ENCODE measurements at regions not wholly inside any gene's neighbourhood (a gene's known extent, or its start where the extent isn't known, plus 50 kb on each side); places are given as distances from the start of the nearest gene placed in this dataset.

DNA sequence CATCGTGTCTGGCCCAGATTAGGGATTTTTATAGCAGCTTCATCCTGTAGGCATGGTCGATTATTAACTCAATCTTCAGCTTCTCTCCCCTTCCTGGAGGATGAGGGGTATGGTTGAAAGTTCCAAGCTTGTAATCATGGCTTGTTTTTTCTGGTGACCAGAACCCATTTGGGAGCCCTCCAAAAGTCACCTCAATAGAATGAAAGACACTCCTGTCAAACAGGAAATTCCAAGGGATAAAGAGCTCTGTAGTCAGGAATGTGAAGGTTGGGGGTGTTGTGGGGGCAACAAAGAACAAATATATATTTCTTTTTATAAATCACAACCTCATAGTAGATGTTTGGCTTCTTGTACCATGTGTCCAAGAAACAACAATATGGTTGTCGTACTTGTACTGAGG, 212.7 kb upstream of the ESRRG start (continued):
- TF ChIP-seq YY1 (IDR thresholded peaks at IDR 0.05) (no peak), SP1 (IDR thresholded peaks at IDR 0.05) (no peak), TAF1 (conservative IDR thresholded peaks at IDR 0.05) (no peak), NR2F2 (IDR thresholded peaks at IDR 0.05) (no peak), FOXA2 (IDR thresholded peaks at IDR 0.05) (no peak)
- TF ChIP-seq, protein P1, sequence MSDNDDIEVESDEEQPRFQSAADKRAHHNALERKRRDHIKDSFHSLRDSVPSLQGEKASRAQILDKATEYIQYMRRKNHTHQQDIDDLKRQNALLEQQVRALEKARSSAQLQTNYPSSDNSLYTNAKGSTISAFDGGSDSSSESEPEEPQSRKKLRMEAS (IDR thresholded peaks at IDR 0.05), result no peak
- TF ChIP-seq, protein P2, sequence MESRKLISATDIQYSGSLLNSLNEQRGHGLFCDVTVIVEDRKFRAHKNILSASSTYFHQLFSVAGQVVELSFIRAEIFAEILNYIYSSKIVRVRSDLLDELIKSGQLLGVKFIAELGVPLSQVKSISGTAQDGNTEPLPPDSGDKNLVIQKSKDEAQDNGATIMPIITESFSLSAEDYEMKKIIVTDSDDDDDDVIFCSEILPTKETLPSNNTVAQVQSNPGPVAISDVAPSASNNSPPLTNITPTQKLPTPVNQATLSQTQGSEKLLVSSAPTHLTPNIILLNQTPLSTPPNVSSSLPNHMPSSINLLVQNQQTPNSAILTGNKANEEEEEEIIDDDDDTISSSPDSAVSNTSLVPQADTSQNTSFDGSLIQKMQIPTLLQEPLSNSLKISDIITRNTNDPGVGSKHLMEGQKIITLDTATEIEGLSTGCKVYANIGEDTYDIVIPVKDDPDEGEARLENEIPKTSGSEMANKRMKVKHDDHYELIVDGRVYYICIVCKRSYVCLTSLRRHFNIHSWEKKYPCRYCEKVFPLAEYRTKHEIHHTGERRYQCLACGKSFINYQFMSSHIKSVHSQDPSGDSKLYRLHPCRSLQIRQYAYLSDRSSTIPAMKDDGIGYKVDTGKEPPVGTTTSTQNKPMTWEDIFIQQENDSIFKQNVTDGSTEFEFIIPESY (IDR thresholded peaks at IDR 0.05), result no peak

DNA sequence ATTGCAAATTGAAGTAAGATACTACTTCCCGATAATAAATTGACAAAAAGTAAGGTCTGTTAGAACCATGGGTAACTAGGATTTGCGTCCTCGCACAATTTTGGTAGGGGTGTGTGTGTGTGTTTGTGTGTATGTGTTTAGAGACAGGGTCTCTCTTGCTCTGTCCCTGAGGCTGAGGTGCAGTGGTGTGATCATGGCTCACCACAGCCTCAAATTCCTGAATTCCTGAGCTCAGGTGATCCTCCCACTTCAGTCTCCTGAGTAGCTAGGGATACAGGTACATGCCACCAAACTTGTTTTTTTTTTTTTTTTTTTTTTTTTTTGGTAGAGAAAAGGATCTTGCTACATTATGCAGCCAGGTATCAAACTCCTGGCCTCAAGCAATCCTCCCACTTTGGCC, 209.2 kb upstream of the ESRRG start:
- Histone ChIP-seq H3K4me1 (ENCODE audit: control insufficient read depth in 4 of 4, insufficient read depth in 4 of 4, low read length in 3 of 4) (no peaks in the 10 kb centered on the region), H3K4me3 (ENCODE audit: low read depth in 1 of 3, low read length in 3 of 3) (no peak overlapping the region), H3K36me3 (ENCODE audit: control insufficient read depth in 4 of 4, insufficient read depth in 3 of 4, low read depth in 1 of 4, low read length in 3 of 4) (no peaks in the 10 kb centered on the region), H3K9ac (ENCODE audit: low read depth in 1 of 2, low read length in 2 of 2) (no peak overlapping the region), H3K27ac (ENCODE audit: low read depth in 1 of 2, low read length in 2 of 2) (no peak overlapping the region), H3K9me3 (ENCODE audit: control insufficient read depth in 4 of 4, low read length in 3 of 4) (no peaks in the 10 kb centered on the region), H3K27me3 (ENCODE audit: control insufficient read depth in 4 of 4, insufficient read depth in 4 of 4, low read length in 3 of 4) (peaks cover 0 to 1% (median 0%) of the 10 kb centered on the region in 4 donors)
- DNase-seq (ENCODE audit: low spot score), result no peak
- WGBS, result 93% methylated on average over 3 of the region's 3 CpGs
- no peak for TF ChIP-seq FOXA1 (IDR thresholded peaks at IDR 0.05)
- TF ChIP-seq, protein P1 (IDR thresholded peaks at IDR 0.05), result no peak
- TF ChIP-seq HNF4G (IDR thresholded peaks at IDR 0.05), result no peak
- no peak for TF ChIP-seq RXRA (IDR thresholded peaks at IDR 0.05)
- TF ChIP-seq JUND (IDR thresholded peaks at IDR 0.05), result no peak
- TF ChIP-seq, protein P2 (IDR thresholded peaks at IDR 0.05), result no peak
- TF ChIP-seq TAF1 (conservative IDR thresholded peaks at IDR 0.05), result no peak
- no peak for TF ChIP-seq YY1 (IDR thresholded peaks at IDR 0.05)

DNA sequence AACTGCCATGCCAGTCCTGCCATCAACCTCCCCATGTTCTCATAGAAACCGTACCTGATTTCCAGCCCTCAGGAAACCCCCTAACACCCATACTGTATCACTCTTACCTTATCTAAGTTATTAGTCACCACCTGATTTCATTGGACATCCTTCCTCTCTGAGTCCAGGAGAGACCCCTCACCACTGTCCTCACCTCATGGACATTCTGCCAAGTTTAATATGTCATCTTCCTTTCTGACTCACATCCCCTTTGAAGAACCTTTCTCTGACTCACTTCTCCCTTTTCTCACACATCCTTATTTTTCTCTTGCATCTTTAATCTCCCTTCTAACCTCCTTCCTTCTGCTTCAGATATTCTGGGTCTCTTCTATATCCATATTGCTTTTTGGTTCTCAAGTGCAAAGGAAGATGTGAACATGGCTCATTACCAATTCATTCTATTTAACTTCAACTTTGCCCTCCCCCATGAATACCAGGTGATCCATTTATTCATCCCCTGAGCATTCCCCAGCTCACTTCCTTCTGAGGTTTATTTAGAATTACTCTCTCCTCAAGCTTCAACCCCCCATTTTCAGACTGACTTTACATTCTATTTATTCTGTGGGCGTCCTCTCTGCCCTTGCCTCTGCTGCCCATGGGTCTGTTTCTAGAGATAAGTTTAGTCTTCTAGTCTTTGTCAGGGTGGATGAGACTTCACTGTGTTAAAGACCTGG, 206.8 kb upstream of the ESRRG start:
- WGBS, result 67% methylated on average over 2 of the region's 2 CpGs

More for the DNA sequence above, 206.8 kb upstream of the ESRRG start:
- no peaks in the 10 kb centered on the region for H3K4me1 ChIP-seq (ENCODE audit: control insufficient read depth in 4 of 4, insufficient read depth in 4 of 4, low read length in 3 of 4)
- no peak for DNase-seq (ENCODE audit: low spot score)
- H3K36me3 ChIP-seq (ENCODE audit: control insufficient read depth in 4 of 4, insufficient read depth in 3 of 4, low read depth in 1 of 4, low read length in 3 of 4), result no peaks in the 10 kb centered on the region
- TF ChIP-seq FOXA1 (IDR thresholded peaks at IDR 0.05), result no peak
- TF ChIP-seq TAF1 (conservative IDR thresholded peaks at IDR 0.05), result no peak
- no peak for TF ChIP-seq NR2F2 (IDR thresholded peaks at IDR 0.05)
- TF ChIP-seq, protein P3, sequence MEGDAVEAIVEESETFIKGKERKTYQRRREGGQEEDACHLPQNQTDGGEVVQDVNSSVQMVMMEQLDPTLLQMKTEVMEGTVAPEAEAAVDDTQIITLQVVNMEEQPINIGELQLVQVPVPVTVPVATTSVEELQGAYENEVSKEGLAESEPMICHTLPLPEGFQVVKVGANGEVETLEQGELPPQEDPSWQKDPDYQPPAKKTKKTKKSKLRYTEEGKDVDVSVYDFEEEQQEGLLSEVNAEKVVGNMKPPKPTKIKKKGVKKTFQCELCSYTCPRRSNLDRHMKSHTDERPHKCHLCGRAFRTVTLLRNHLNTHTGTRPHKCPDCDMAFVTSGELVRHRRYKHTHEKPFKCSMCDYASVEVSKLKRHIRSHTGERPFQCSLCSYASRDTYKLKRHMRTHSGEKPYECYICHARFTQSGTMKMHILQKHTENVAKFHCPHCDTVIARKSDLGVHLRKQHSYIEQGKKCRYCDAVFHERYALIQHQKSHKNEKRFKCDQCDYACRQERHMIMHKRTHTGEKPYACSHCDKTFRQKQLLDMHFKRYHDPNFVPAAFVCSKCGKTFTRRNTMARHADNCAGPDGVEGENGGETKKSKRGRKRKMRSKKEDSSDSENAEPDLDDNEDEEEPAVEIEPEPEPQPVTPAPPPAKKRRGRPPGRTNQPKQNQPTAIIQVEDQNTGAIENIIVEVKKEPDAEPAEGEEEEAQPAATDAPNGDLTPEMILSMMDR (IDR thresholded peaks at IDR 0.05; ENCODE audit: low read depth, low read length, missing input control), result no peak
- no peak overlapping the region for H3K27ac ChIP-seq (ENCODE audit: low read depth in 1 of 2, low read length in 2 of 2)
- no peak overlapping the region for H3K9ac ChIP-seq (ENCODE audit: low read depth in 1 of 2, low read length in 2 of 2)
- no peak overlapping the region for H3K4me3 ChIP-seq (ENCODE audit: low read depth in 1 of 3, low read length in 3 of 3)
- H3K9me3 ChIP-seq (ENCODE audit: control insufficient read depth in 4 of 4, low read length in 3 of 4), result no peaks in the 10 kb centered on the region
- H3K27me3 ChIP-seq (ENCODE audit: control insufficient read depth in 4 of 4, insufficient read depth in 4 of 4, low read length in 3 of 4), result peaks cover 0 to 2% (median 0%) of the 10 kb centered on the region in 4 donors
